Activated CD8-positive, alpha-beta memory T cell treated with anti-CD3 and anti-CD28 coated beads, Interleukin-2, amount 10 ng/mL, durations not matched to agents 7 days and 5 days (primary cell): ENCODE measurements at regions not wholly inside any gene's neighbourhood (a gene's known extent, or its start where the extent isn't known, plus 50 kb on each side); places are given as distances from the start of the nearest gene placed in this dataset.

Experiments
- ATAC-seq: fragments of 150-1000 bp; cut with Tn5 transposase; one replicate; pipeline ENCODE4 v1.10.0; 2021; ENCODE audit warnings: moderate library complexity
- CTCF ChIA-PET: fragments of 350-600 bp; sonication (Branson Sonifier 250); formaldehyde crosslinking; loops from one replicate; lab custom pipeline; 2021; ENCODE audit warnings: antibody characterized with exemption; lab: Charles Lee
- DNase-seq: peaks from one replicate; pipeline ENCODE4 v3.0.0-alpha.2; 2020
- H3K27ac Mint-ChIP-seq: one replicate; pipeline ENCODE4 v1.8.0; 2021; ENCODE audit warnings: mild to moderate bottlenecking, mixed read lengths
- H3K27me3 Mint-ChIP-seq: one replicate; pipeline ENCODE4 v1.8.0; 2021; ENCODE audit warnings: mixed read lengths
- H3K36me3 Mint-ChIP-seq: one replicate; pipeline ENCODE4 v1.8.0; 2021; ENCODE audit warnings: mild to moderate bottlenecking, mixed read lengths
- H3K4me1 Mint-ChIP-seq: one replicate; pipeline ENCODE4 v1.8.0; 2021; ENCODE audit warnings: mixed read lengths
- H3K4me3 Mint-ChIP-seq: one replicate; pipeline ENCODE4 v1.8.0; 2021; ENCODE audit warnings: mild to moderate bottlenecking, moderate library complexity, mixed read lengths
- H3K9me3 Mint-ChIP-seq: one replicate; pipeline ENCODE4 v1.8.0; 2022; ENCODE audit warnings: low read depth, mixed read lengths

DNA sequence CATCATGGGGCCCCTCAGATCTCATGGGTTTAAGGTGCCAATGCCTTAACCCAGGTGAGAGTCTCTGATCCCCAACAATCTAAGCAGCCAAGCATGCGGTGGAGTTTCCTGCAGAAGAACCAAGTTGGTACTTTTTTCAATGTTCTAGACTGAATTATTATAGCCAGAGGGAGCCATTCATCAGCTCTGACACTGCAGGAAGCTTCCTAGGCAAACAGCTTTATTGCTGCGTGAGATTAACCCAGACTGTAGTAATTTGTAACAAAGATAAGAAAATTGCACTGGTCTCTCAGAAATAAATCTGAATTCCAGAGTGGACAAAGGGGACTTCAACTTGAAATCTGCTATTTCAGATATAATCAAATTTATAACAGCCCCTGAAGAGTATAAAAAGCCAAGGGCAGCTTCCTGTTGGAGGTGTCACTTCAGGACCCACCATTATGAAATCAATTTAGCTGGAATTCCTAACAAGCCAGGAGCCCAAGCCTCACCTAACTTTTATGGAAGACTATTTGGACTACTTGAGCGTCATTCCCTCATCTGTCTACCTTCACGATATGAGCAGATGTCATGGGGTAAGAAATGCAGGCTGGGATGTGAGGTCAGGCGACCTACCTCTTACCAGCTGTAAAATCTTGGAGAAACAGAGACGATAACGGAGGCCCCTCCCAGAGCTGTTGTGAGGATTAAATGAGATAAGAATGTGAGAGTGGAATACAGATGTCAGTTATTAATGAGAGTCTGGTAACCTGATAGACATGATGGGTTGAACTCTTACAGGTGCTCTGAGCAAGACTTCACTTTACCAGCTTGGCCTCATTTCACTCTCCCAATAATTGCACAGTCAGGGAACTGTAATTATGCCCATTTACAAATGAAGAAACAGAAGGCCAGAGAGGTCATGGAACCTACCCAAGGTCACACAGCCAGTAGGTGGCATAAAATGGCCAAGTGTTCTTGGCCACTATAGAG is 135.1 kb downstream of the RRAGC start:
- Mint-ChIP-seq H3K4me1 (no peaks in the 10 kb centered on the region), H3K4me3 (no peak overlapping the region), H3K27ac (no peak overlapping the region), H3K36me3 (no peaks in the 10 kb centered on the region), H3K9me3 (no peaks in the 10 kb centered on the region), H3K27me3 (peaks cover 49% of the 10 kb centered on the region)
- no peak for ATAC-seq
- peak; percentile 18 for DNase-seq
- CTCF ChIA-PET = no interaction called here

DNA sequence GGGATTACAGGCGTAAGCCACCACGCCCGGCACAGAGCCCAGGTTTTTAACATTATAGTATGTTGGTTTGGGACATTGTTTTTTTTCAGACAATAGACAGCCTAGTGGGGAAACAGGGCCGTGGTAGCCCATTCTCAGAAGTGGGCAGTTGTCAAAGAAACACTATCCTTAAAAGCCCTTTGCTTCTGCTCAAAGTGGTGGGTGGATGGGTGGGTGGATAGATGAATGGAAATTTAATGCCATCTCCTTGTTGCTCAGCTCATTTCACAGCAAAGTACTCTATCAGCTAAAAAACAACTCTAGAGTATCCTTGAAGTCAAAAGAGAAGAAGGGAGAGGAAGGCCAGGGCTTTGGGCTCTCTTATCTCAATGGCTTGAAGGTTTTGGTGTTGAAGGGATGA is 137.8 kb downstream of the RRAGC start:
- Mint-ChIP-seq H3K36me3 (no peaks in the 10 kb centered on the region), H3K9me3 (no peaks in the 10 kb centered on the region), H3K4me1 (no peaks in the 10 kb centered on the region), H3K4me3 (no peak overlapping the region), H3K27me3 (peaks cover 31% of the 10 kb centered on the region), H3K27ac (no peak overlapping the region)
- ATAC-seq = no peak
- CTCF ChIA-PET = no interaction called here
- no peak for DNase-seq

DNA sequence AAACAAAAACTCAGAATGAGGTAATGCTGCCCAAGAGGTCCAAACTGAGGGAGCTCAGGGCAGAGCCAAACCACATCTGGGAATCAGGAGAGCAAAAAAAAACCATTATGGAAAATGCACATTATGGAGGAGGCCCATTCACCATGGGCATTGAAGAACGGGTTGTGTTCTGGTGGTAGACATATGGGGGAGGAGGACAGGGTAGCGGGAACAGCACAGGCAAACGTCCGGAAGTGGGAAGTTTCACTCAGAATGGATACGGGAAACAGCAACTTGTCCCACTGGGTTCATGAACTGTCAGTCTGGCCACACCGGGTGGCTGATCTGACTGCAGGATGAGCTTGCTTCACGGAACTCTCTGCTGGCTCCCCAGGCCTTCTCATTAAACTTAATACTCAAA is 139.7 kb downstream of the RRAGC start:
- H3K4me1 Mint-ChIP-seq = no peaks in the 10 kb centered on the region
- CTCF ChIA-PET = no interaction called here
- peaks cover 15% of the 10 kb centered on the region for H3K27me3 Mint-ChIP-seq
- ATAC-seq (no peak), DNase-seq (no peak)
- H3K9me3 Mint-ChIP-seq = no peaks in the 10 kb centered on the region
- H3K4me3 Mint-ChIP-seq = no peak overlapping the region
- H3K36me3 Mint-ChIP-seq = no peaks in the 10 kb centered on the region
- no peak overlapping the region for H3K27ac Mint-ChIP-seq

DNA sequence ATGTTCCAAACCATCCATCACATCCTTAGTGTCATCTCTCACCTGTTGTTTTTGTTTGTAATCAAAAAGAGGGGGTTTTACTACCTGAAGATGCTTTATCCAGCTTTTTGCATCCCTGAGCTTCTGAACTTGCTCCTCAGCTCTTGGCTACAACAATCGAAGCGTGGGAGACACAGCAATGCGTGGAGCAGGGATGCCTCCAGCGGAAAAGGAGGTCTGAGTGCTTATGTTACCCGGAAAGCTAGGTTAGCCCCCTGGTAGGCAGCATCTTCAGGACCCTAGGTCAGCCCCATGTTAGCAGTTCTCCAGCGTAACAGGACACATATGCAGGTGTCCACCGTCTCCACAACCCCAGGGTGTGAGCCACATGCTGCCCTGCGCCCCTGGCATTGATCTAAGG is 141.5 kb downstream of the RRAGC start:
- peak; percentile 21 for DNase-seq
- Mint-ChIP-seq H3K9me3 (no peaks in the 10 kb centered on the region), H3K27ac (no peak overlapping the region), H3K4me1 (no peaks in the 10 kb centered on the region), H3K4me3 (no peak overlapping the region), H3K27me3 (peaks cover 6% of the 10 kb centered on the region), H3K36me3 (no peaks in the 10 kb centered on the region)
- ATAC-seq = no peak
- CTCF ChIA-PET = no interaction called here

DNA sequence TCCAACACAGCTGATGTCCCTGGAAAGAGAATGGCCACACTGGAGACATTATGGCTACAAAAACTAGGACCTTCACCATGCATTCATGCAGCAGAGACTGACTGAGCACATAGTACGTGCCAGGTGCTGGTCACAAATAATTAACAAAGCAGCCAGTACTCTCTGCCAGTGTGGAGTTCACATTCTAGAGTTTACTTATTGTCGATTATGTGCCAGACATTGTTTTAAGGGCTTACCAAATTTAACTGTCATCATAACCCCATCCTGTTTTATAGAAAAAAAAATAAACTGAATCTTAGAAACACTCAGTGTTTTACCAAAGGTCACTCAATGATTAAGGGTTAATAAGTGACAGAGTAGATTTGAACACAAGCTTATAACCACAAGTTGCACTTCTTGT is 143.3 kb downstream of the RRAGC start:
- CTCF ChIA-PET = no interaction called here
- Mint-ChIP-seq H3K9me3 (no peaks in the 10 kb centered on the region), H3K27me3 (peaks cover 9% of the 10 kb centered on the region), H3K36me3 (no peaks in the 10 kb centered on the region), H3K4me3 (no peak overlapping the region), H3K4me1 (no peaks in the 10 kb centered on the region), H3K27ac (no peak overlapping the region)
- no peak for DNase-seq
- ATAC-seq = no peak

DNA sequence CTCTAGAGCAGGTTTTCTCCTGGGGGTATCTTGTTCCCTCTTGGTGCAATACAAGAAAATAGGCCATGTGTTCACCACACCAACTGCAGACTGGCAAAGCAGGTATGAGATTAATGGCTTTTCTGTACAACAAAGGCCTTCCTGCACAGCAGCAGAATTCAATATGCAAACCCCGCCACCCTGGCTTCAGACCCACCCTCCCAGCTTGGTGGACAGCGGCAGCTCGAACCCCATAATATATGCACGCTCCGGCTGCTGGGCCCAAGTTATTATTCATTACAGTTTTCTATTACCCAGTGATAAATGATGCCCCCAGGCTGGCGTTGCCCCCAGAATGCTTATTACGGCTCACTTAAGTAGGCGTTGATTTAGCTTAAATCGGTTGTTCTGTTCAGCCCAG is 144.2 kb downstream of the RRAGC start:
- Mint-ChIP-seq H3K9me3 (no peaks in the 10 kb centered on the region), H3K4me1 (no peaks in the 10 kb centered on the region), H3K4me3 (no peak overlapping the region), H3K27ac (no peak overlapping the region), H3K27me3 (peaks cover 12% of the 10 kb centered on the region), H3K36me3 (no peaks in the 10 kb centered on the region)
- ATAC-seq (no peak), DNase-seq (no peak)
- CTCF ChIA-PET = no interaction called here

DNA sequence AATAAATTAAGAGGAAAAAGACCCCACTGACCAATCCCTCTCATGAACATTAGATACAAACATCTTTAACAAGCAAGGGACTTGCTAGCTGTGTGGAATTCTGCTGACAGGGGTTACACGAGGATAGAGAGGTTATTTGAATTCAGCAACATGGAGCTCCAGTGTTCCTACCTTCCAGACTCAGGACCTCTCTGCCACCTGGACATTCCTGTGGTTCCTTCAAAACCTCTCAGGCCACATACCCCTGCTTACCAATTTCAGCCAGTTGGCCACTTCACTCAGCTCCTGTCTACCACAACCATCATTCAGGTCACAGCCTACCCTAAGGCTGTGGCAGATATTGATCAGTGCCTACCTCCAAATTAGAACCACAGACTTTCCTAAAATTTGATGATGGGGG is 147.5 kb downstream of the RRAGC start:
- no peaks in the 10 kb centered on the region for H3K36me3 Mint-ChIP-seq
- no peak for ATAC-seq

DNA sequence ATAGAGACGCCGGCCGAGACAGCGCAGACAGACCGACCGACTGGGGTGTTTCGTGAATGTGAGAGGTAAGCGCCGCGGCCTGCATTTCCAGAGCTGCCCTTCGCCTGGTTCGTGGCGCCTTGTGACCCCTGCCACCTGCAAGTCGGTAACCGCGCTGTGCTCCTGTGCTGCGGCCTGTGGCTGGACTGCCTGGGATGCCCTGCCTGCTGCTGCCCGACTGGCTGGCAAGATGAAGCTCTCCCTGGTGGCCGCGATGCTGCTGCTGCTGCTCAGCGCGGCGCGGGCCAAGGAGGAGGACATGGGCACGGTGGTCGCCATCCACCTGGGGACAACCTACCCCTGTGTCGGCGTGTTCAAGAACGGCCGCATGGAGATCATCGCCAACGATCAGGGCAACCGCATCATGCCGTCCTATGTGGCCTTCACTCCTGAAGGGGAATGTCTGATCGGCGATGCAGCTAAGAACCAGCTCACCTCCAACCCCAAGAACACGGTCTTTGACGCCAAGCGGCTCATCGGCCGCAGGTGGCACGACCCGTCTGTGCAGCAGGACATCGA is 150.8 kb downstream of the RRAGC start:
- H3K36me3 Mint-ChIP-seq = no peaks in the 10 kb centered on the region
- no peak overlapping the region for H3K27ac Mint-ChIP-seq
- no peak overlapping the region for H3K4me3 Mint-ChIP-seq
- no peak for DNase-seq
- H3K27me3 Mint-ChIP-seq = peaks cover 33% of the 10 kb centered on the region
- H3K4me1 Mint-ChIP-seq = no peaks in the 10 kb centered on the region
- CTCF ChIA-PET = no interaction called here
- H3K9me3 Mint-ChIP-seq = peaks cover 2% of the 10 kb centered on the region
- ATAC-seq = no peak

More for the DNA sequence above, 147.5 kb downstream of the RRAGC start:
- no peak overlapping the region for H3K4me3 Mint-ChIP-seq
- no peak for DNase-seq
- peaks cover 11% of the 10 kb centered on the region for H3K27me3 Mint-ChIP-seq
- H3K27ac Mint-ChIP-seq = no peak overlapping the region
- no peaks in the 10 kb centered on the region for H3K4me1 Mint-ChIP-seq
- CTCF ChIA-PET = no interaction called here
- no peaks in the 10 kb centered on the region for H3K9me3 Mint-ChIP-seq

DNA sequence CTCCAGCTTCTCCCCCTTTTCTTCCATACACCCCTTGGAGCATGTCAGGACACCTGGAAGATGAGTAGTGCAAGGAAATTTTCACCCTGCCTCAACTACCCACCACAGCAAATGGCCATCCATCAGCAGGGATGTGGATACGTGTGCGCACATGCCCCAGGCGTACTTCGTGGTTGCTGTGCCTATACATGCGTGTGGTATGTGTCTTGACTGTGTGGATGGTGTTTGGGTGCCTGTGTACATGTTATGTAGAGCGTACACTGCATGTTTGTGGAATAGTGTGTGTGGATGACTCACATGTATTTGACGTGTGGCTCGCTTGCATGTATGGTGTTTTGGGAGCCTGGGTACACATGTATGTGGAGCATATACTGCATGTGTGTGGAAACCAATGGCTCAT is 158.5 kb downstream of the RRAGC start:
- DNase-seq (no peak), ATAC-seq (no peak)
- Mint-ChIP-seq H3K27me3 (peaks cover 28% of the 10 kb centered on the region), H3K36me3 (no peaks in the 10 kb centered on the region), H3K4me1 (no peaks in the 10 kb centered on the region), H3K9me3 (no peaks in the 10 kb centered on the region), H3K4me3 (no peak overlapping the region), H3K27ac (no peak overlapping the region)
- CTCF ChIA-PET = no interaction called here

DNA sequence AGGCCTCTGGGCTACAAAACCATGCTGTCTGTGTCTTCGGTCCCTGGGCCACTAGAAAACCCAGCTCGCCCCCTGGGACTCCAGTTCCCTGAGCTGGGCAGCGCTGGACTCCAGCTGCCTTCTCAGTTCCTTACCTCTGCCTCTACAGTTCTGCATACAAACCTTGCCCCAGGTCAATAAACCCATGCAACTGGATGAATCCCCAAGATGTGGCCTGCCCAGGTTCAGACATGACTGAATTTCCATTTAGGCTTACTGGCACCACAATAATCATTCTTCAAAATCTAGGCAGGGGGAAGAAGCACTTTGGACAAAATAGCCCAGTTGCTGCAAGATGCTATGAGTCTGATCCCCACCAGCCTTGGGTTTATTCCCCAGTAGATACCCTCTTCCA is 159.5 kb downstream of the RRAGC start:
- H3K4me1 Mint-ChIP-seq = no peaks in the 10 kb centered on the region
- no peak overlapping the region for H3K27ac Mint-ChIP-seq
- no peaks in the 10 kb centered on the region for H3K9me3 Mint-ChIP-seq
- DNase-seq = no peak
- ATAC-seq = no peak
- peaks cover 28% of the 10 kb centered on the region for H3K27me3 Mint-ChIP-seq
- H3K36me3 Mint-ChIP-seq = no peaks in the 10 kb centered on the region
- CTCF ChIA-PET = no interaction called here
- no peak overlapping the region for H3K4me3 Mint-ChIP-seq

DNA sequence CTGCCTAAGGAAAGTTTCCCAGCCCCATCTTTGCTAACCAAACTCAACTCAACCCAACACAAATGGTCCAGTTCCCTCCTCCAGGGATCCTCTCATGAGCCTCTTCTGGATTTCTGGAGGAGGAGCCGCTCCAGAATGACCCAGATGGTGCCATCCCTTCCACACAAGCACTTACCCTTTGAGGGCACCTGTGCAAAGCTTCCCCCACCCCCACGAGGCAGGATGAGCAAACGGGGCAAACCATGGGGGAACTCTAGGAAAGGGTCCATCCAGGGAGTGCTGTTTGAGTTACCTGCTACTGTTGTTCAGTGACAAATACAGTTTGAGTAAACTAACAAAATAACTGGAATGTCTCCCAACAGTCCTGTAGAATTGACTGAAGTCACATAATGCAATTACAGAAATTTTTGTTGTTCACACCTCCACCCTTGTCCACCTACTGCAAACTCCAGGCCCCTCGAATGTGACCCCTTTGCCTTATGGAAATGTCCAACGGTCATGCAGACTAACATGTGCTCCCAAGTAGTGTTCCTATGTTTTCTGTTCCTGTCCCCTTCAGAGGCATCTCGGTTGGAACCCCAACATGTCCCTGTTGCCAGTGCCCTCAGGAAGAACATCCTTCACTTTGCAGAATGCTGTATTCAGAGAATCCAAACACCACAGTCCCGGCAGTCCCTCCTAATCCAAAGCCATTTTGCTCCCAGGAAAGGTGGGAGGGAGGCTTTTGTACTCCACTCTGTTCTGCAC is 160.1 kb downstream of the RRAGC start:
- no peak overlapping the region for H3K4me3 Mint-ChIP-seq
- no peak for DNase-seq
- ATAC-seq = no peak
- no peaks in the 10 kb centered on the region for H3K36me3 Mint-ChIP-seq
- CTCF ChIA-PET = no interaction called here
- no peaks in the 10 kb centered on the region for H3K9me3 Mint-ChIP-seq
- no peak overlapping the region for H3K27ac Mint-ChIP-seq
- no peaks in the 10 kb centered on the region for H3K4me1 Mint-ChIP-seq
- peaks cover 27% of the 10 kb centered on the region for H3K27me3 Mint-ChIP-seq

DNA sequence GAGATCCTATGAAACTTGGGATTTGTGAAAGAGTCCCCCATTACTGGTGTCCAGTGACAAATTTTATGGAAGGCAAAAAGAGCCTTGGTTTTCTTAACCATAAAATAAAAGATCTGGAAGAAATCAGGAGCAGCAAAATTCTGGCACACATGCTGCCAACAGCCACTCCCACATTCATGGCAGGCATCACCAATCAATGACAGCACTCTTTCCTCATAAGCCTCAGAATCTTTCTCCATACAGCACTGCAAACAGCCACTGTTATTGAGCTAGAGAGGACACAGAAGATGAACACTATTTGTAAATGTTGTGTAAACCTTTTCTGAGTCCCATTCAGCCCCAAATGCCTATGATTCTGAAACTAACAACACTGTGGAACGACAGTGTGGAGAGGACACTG is 162.2 kb downstream of the RRAGC start:
- H3K9me3 Mint-ChIP-seq = no peaks in the 10 kb centered on the region
- ATAC-seq (no peak), DNase-seq (no peak)
- H3K4me1 Mint-ChIP-seq = no peaks in the 10 kb centered on the region
- no peak overlapping the region for H3K4me3 Mint-ChIP-seq
- no peak overlapping the region for H3K27ac Mint-ChIP-seq
- peaks cover 29% of the 10 kb centered on the region for H3K27me3 Mint-ChIP-seq
- H3K36me3 Mint-ChIP-seq = no peaks in the 10 kb centered on the region
- CTCF ChIA-PET = no interaction called here

DNA sequence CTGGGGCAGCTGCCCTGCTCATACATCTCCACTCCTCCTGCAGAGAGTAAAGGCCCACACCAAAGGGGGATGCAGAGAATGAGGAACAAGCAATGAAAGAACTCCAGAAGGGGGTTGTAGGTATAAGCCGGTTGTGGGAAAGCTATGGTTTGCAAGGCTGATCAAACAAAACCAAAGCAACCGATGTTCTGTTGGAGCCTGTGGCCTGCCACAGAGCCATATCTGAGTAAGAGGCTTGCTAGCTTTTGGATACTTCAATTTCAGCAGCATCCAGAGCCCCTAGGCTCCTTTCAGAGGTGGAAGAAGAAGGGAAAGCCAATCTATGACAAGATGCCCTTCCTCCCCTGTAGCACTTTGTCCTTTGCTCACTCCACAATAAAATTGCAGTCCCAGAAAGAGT is 163.2 kb downstream of the RRAGC start:
- CTCF ChIA-PET = no interaction called here
- DNase-seq (no peak), ATAC-seq (no peak)
- Mint-ChIP-seq H3K27ac (no peak overlapping the region), H3K27me3 (peaks cover 34% of the 10 kb centered on the region), H3K9me3 (no peaks in the 10 kb centered on the region), H3K4me1 (no peaks in the 10 kb centered on the region), H3K36me3 (no peaks in the 10 kb centered on the region), H3K4me3 (no peak overlapping the region)

DNA sequence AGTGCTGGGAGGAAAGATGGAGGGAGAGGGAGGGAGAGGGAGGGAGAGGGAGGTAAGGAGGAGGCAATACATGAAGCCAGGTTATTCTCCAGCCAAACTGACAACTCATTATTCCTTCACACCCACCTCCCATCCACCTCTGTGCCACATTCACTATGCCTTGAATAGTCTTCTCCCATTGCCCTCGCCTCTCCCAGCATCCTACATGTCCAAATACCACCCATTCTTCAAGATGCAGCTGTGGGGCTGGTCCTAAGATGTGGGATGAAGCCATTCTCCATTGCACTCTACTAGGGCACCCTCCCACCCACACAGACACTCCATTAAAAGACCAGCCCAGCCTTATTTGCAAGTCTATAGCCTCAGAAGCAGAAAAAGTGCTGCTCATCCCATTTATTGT is 165.8 kb downstream of the RRAGC start:
- H3K4me1 Mint-ChIP-seq = no peaks in the 10 kb centered on the region
- no peak for ATAC-seq
- peaks cover 50% of the 10 kb centered on the region for H3K27me3 Mint-ChIP-seq
- H3K36me3 Mint-ChIP-seq = no peaks in the 10 kb centered on the region
- DNase-seq = no peak
- no peak overlapping the region for H3K4me3 Mint-ChIP-seq
- CTCF ChIA-PET = no interaction called here
- no peak overlapping the region for H3K27ac Mint-ChIP-seq
- no peaks in the 10 kb centered on the region for H3K9me3 Mint-ChIP-seq
